ENCODE measurements at regions not wholly inside any gene's neighbourhood (a gene's known extent, or its start where the extent isn't known, plus 50 kb on each side); places are given as distances from the start of the nearest gene placed in this dataset.

GRCh38 chr4:189377569-189377968 is 563.1 kb upstream of the FRG1 start:
- ChIA-PET CTCF (no interaction called here), POLR2A (no interaction called here)
- H3K4me3 Mint-ChIP-seq = no peak overlapping the region

DNA sequence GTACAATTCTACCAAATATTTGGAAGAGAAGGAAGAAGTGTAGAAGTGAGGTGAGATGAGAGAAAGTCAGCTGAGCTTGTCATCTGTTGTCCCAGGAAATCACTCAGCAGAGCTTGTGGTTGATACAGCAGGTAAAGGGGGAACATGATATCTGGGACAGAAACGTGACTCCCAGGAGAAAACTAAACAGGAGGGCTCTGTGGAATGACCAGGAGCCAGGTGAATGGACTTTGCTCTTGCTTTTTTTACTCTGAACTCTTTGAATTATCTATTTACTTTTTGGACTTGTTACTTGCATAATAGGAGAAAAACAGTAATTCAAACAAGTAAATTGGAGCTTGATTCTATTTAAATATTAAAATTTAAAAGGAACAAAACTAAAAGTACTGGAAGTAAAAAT is 555.6 kb upstream of the FRG1 start:
- CTCF ChIA-PET = no interaction called here
- ATAC-seq (ENCODE audit: poor library complexity) (no peak), DNase-seq (no peak)
- Mint-ChIP-seq H3K4me1 (ENCODE audit: low read depth) (no peaks in the 10 kb centered on the region), H3K36me3 (ENCODE audit: low read depth) (no peaks in the 10 kb centered on the region), H3K9me3 (peaks cover 7% of the 10 kb centered on the region), H3K27me3 (no peaks in the 10 kb centered on the region), H3K4me3 (no peak overlapping the region), H3K27ac (no peak overlapping the region)
- intact Hi-C loops (cut with DNase I, micrococcal nuclease) = no loop called here
- no peaks in the 10 kb centered on the region for H3K27me3 ChIP-seq (ENCODE audit: control insufficient read depth in 1 of 2, insufficient read depth in 2 of 2, low read length in 2 of 2)
- H3K9me3 ChIP-seq (ENCODE audit: control insufficient read depth in 1 of 2, insufficient read depth in 1 of 2, low read length in 2 of 2) = peaks cover 0 to 14% of the 10 kb centered on the region in 2 experiments
- no peak overlapping the region for H3K4me3 ChIP-seq (ENCODE audit: low read length)
- no peaks in the 10 kb centered on the region for H3K4me1 ChIP-seq (ENCODE audit: insufficient read depth, low read length)
- H3K36me3 ChIP-seq (ENCODE audit: insufficient read depth, low read length) = no peaks in the 10 kb centered on the region
- no peak overlapping the region for H3K27ac ChIP-seq (ENCODE audit: low read depth in 1 of 2, low read length in 2 of 2)
- TF ChIP-seq, protein P1, sequence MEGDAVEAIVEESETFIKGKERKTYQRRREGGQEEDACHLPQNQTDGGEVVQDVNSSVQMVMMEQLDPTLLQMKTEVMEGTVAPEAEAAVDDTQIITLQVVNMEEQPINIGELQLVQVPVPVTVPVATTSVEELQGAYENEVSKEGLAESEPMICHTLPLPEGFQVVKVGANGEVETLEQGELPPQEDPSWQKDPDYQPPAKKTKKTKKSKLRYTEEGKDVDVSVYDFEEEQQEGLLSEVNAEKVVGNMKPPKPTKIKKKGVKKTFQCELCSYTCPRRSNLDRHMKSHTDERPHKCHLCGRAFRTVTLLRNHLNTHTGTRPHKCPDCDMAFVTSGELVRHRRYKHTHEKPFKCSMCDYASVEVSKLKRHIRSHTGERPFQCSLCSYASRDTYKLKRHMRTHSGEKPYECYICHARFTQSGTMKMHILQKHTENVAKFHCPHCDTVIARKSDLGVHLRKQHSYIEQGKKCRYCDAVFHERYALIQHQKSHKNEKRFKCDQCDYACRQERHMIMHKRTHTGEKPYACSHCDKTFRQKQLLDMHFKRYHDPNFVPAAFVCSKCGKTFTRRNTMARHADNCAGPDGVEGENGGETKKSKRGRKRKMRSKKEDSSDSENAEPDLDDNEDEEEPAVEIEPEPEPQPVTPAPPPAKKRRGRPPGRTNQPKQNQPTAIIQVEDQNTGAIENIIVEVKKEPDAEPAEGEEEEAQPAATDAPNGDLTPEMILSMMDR (IDR thresholded peaks at IDR 0.05) = no peak
- POLR2A ChIA-PET = no interaction called here

More at GRCh38 chr4:189377569-189377968, 563.1 kb upstream of the FRG1 start:
- H3K36me3 ChIP-seq (ENCODE audit: insufficient read depth, low read length) = no peaks in the 10 kb centered on the region
- H3K27ac ChIP-seq (ENCODE audit: low read depth in 1 of 2, low read length in 2 of 2) = no peak overlapping the region
- H3K4me1 ChIP-seq (ENCODE audit: insufficient read depth, low read length) = no peaks in the 10 kb centered on the region
- H3K4me3 ChIP-seq (ENCODE audit: low read length) = no peak overlapping the region
- peaks cover 6% of the 10 kb centered on the region for H3K9me3 Mint-ChIP-seq
- no peak overlapping the region for H3K27ac Mint-ChIP-seq
- no peaks in the 10 kb centered on the region for H3K36me3 Mint-ChIP-seq (ENCODE audit: low read depth)
- no peaks in the 10 kb centered on the region for H3K27me3 Mint-ChIP-seq
- H3K4me1 Mint-ChIP-seq (ENCODE audit: low read depth) = no peaks in the 10 kb centered on the region
- H3K27me3 ChIP-seq (ENCODE audit: control insufficient read depth in 1 of 2, insufficient read depth in 2 of 2, low read length in 2 of 2) = no peaks in the 10 kb centered on the region
- H3K9me3 ChIP-seq (ENCODE audit: control insufficient read depth in 1 of 2, insufficient read depth in 1 of 2, low read length in 2 of 2) = peaks cover 0 to 14% of the 10 kb centered on the region in 2 experiments
- intact Hi-C loops (cut with DNase I, micrococcal nuclease) = no loop called here
- ATAC-seq (ENCODE audit: poor library complexity) (no peak), DNase-seq (no peak)
- TF ChIP-seq, protein P1 (IDR thresholded peaks at IDR 0.05) = no peak

- H3K27ac ChIP-seq (ENCODE audit: low read depth in 1 of 2, low read length in 2 of 2) = no peak overlapping the region
- no peaks in the 10 kb centered on the region for H3K27me3 Mint-ChIP-seq
- intact Hi-C loops (cut with DNase I, micrococcal nuclease) = no loop called here
- H3K4me1 Mint-ChIP-seq (ENCODE audit: low read depth) = no peaks in the 10 kb centered on the region
- no peaks in the 10 kb centered on the region for H3K4me1 ChIP-seq (ENCODE audit: insufficient read depth, low read length)
- H3K4me3 ChIP-seq (ENCODE audit: low read length) = no peak overlapping the region
- H3K27ac Mint-ChIP-seq = no peak overlapping the region
- ATAC-seq (ENCODE audit: poor library complexity) = no peak
- ChIA-PET CTCF (no interaction called here), POLR2A (no interaction called here)
- no peak for DNase-seq
- no peaks in the 10 kb centered on the region for H3K36me3 ChIP-seq (ENCODE audit: insufficient read depth, low read length)
- no peak overlapping the region for H3K4me3 Mint-ChIP-seq
- TF ChIP-seq, protein P1 (IDR thresholded peaks at IDR 0.05) = no peak
- H3K36me3 Mint-ChIP-seq (ENCODE audit: low read depth) = no peaks in the 10 kb centered on the region
- H3K9me3 Mint-ChIP-seq = peaks cover 7% of the 10 kb centered on the region
- H3K27me3 ChIP-seq (ENCODE audit: control insufficient read depth in 1 of 2, insufficient read depth in 2 of 2, low read length in 2 of 2) = no peaks in the 10 kb centered on the region
- peaks cover 0 to 9% of the 10 kb centered on the region in 2 experiments for H3K9me3 ChIP-seq (ENCODE audit: control insufficient read depth in 1 of 2, insufficient read depth in 1 of 2, low read length in 2 of 2)
These were observed 555.1 kb upstream of the FRG1 start for GRCh38 chr4:189385579-189385978.

Measured in CD4-positive, alpha-beta T cell (primary cell).